ENCODE measurements at regions not wholly inside any gene's neighbourhood (a gene's known extent, or its start where the extent isn't known, plus 50 kb on each side); places are given as distances from the start of the nearest gene placed in this dataset.

DNA sequence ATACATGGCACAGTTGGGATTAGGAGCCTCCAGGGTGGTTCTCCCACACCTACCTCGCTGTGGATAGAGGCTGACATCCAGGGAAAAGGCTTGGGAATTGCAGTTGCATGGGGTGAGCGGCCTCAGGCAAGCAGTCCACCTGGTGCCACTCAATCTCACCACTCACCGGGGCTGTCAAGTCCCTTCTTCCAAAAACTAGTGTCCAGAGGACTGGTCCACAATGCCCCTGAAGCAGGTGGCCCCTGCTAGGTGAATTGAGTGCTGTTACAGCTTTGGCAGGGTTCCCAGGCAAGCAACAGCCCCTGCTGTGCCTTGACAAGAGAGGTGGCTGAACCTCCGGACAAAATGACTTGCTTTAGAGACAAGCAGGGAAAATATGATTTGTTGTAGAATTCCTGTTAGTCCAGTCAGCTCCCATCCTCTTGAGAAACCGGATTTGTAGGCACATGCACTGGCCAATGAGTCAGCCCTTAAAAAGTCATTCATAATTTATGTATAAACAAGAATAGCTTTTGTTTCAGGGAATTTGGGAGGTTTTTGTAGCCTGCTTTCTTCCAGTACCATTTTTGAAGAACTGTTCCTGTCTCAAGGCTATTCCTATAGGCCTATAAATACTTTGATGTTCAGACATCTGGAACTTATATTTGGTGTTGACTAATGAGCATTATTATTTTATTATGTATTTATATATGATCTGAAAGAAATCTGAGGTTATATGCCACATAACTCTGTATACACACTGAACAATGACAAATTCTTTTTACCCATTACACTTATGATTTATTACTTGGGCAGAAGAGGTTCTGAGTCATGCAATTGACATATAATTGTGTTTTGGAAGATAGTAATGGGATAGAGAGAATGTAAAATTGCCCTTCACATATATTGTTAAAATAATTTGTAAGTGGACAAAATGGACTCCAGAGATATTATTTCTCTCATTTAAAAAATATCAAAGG, 411.1 kb downstream of the ACTL7B start:
- no peak for DNase-seq (ENCODE audit: low read depth, low spot score)
- Mint-ChIP-seq H3K27ac (ENCODE audit: unreplicated experiment) (no peak overlapping the region), H3K9me3 (peaks cover 7% of the 10 kb centered on the region)

DNA sequence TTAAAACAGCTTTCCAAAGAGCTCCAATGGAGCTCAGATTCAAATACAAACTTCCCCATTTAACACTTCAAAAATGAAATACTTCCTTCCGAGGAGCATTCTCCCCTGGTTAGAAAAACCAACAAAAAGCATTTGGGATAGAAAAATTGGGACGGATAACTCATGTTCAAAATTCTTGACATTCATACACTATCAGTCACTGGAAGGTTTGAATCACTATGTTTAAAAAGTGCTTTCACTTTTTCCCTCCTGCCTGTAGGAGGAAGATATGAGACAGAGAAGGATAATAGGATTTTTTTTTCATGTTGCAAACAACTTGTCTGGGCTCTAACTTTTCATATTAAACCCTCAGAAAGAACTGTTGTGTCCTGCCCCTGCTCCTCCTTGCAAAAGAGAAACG, 412.0 kb downstream of the ACTL7B start:
- no peak for DNase-seq (ENCODE audit: low read depth, low spot score)
- H3K4me3 Mint-ChIP-seq = no peak overlapping the region
- TF ChIP-seq, protein P1, sequence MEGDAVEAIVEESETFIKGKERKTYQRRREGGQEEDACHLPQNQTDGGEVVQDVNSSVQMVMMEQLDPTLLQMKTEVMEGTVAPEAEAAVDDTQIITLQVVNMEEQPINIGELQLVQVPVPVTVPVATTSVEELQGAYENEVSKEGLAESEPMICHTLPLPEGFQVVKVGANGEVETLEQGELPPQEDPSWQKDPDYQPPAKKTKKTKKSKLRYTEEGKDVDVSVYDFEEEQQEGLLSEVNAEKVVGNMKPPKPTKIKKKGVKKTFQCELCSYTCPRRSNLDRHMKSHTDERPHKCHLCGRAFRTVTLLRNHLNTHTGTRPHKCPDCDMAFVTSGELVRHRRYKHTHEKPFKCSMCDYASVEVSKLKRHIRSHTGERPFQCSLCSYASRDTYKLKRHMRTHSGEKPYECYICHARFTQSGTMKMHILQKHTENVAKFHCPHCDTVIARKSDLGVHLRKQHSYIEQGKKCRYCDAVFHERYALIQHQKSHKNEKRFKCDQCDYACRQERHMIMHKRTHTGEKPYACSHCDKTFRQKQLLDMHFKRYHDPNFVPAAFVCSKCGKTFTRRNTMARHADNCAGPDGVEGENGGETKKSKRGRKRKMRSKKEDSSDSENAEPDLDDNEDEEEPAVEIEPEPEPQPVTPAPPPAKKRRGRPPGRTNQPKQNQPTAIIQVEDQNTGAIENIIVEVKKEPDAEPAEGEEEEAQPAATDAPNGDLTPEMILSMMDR (conservative IDR thresholded peaks at IDR 0.05) = no peak
- peaks cover 3% of the 10 kb centered on the region for H3K36me3 Mint-ChIP-seq (ENCODE audit: low read depth)
- H3K4me1 Mint-ChIP-seq = peaks cover 24% of the 10 kb centered on the region
- peaks cover 5% of the 10 kb centered on the region for H3K9me3 Mint-ChIP-seq
- H3K27ac Mint-ChIP-seq (ENCODE audit: unreplicated experiment) = no peak overlapping the region
- H3K27me3 Mint-ChIP-seq (ENCODE audit: low read depth) = no peaks in the 10 kb centered on the region

More for the DNA sequence above, 411.1 kb downstream of the ACTL7B start:
- Mint-ChIP-seq H3K4me3 (no peak overlapping the region), H3K36me3 (ENCODE audit: low read depth) (peaks cover 5% of the 10 kb centered on the region), H3K27me3 (ENCODE audit: low read depth) (no peaks in the 10 kb centered on the region), H3K4me1 (peaks cover 24% of the 10 kb centered on the region)
- TF ChIP-seq, protein P1 (conservative IDR thresholded peaks at IDR 0.05) = no peak

DNA sequence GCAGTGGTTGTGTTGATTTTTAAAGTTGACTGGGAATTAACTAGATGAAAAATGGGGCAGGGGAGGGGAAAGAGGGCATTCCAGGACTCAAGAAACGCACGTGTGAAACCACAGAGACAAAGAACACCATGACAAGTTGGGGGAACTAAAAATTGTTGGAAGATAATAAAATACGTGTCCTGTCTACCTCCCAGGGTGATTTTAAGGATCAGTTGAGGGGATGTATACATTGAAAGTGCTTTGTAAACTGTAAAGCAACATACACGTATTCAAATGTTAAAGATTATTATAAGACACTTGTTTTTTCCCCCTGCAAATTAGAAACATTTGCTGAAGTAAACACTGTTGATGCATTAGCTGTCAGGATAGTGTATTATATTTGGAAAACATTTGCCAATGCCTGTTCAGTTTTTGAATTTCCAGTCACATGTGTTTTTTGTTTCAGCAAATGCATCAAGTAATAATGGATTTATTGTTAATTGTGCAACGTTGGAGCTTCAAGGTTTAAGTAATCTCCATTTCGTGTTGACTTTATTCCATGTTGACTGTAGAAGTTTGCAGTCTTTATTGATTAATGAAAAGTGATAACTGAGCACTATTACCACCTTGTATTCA, 412.7 kb downstream of the ACTL7B start:
- Mint-ChIP-seq H3K4me1 (peaks cover 24% of the 10 kb centered on the region), H3K4me3 (no peak overlapping the region), H3K36me3 (ENCODE audit: low read depth) (peaks cover 3% of the 10 kb centered on the region), H3K27me3 (ENCODE audit: low read depth) (no peaks in the 10 kb centered on the region), H3K9me3 (peaks cover 5% of the 10 kb centered on the region), H3K27ac (ENCODE audit: unreplicated experiment) (no peak overlapping the region)
- TF ChIP-seq, protein P1 (conservative IDR thresholded peaks at IDR 0.05) = no peak
- no peak for DNase-seq (ENCODE audit: low read depth, low spot score)

DNA sequence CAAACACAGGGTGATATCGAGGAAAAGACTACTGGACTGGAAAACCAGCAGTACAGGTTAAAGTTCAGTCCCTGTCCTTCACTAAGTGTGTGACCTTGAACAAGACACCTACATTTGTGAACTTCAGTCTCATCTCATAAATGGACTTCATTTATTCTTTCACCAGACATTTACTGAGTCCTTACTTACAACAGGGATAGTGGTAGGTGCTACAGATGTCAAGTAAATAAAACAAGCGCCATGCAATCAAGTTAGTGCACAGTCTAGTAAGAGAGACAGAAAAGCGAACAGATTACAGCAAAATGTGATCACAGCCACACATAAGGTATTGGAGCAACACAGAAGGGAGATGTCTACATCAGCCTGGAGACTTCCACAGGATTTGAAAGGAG, 413.2 kb downstream of the ACTL7B start:
- TF ChIP-seq, protein P1 (conservative IDR thresholded peaks at IDR 0.05) = no peak
- Mint-ChIP-seq H3K4me3 (no peak overlapping the region), H3K27me3 (ENCODE audit: low read depth) (no peaks in the 10 kb centered on the region), H3K27ac (ENCODE audit: unreplicated experiment) (no peak overlapping the region), H3K36me3 (ENCODE audit: low read depth) (peaks cover 3% of the 10 kb centered on the region), H3K9me3 (peaks cover 5% of the 10 kb centered on the region), H3K4me1 (peaks cover 24% of the 10 kb centered on the region)
- no peak for DNase-seq (ENCODE audit: low read depth, low spot score)

DNA sequence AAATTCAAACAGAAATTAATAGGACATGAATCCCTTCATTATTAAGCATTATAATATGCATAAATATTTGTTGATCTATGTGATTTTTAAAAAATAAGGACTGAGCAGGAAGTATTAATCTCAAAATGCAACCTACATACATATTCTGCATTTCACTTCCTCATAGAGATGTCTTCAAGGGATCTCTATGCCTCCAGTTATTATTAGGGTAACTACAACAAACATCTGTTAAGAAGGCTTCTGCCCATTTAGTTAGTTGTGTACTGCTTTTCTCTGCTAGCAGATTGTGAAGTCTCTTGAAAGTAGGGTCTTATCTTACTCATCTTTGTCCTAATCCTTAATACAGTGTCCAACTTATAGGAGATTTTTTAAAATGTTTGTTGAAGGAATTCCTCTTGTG, 414.1 kb downstream of the ACTL7B start:
- DNase-seq (ENCODE audit: low read depth, low spot score) = no peak
- TF ChIP-seq, protein P1 (conservative IDR thresholded peaks at IDR 0.05) = no peak
- H3K4me1 Mint-ChIP-seq = peaks cover 24% of the 10 kb centered on the region
- no peak overlapping the region for H3K4me3 Mint-ChIP-seq
- H3K9me3 Mint-ChIP-seq = peaks cover 5% of the 10 kb centered on the region
- H3K27ac Mint-ChIP-seq (ENCODE audit: unreplicated experiment) = no peak overlapping the region
- H3K27me3 Mint-ChIP-seq (ENCODE audit: low read depth) = no peaks in the 10 kb centered on the region
- H3K36me3 Mint-ChIP-seq (ENCODE audit: low read depth) = peaks cover 3% of the 10 kb centered on the region

All from neural crest cell (in vitro differentiated cells).